Middle frontal gyrus (tissue), 1 donor: ENCODE measurements at regions not wholly inside any gene's neighbourhood (a gene's known extent, or its start where the extent isn't known, plus 50 kb on each side); places are given as distances from the start of the nearest gene placed in this dataset.

Experiments
- DNase-seq: peaks from one replicate; pipeline ENCODE4 v3.0.0-alpha.2; 2015; ENCODE audit warnings: low spot score; ENCODE audit errors: extremely low spot score

DNA sequence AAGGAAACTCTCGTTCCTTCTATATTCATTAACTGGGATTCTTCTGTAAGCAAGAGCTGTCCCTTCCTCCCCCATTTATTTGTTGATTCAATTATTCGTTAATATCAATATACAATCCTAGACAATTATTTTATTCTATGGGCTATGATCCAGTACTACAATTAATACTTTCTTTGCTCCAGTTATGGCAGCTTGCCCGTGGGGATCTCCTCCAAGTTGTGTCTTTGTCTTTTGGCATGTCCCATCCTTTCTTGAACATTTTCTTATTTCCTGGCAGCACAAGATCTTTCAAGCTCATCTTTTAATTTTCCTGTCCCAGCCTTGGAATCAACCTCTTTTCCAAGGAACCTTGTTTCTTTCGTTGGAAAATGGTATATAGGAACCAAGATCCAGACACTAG, 249.3 kb downstream of the GAS1 start:
- DNase-seq = no peak

DNA sequence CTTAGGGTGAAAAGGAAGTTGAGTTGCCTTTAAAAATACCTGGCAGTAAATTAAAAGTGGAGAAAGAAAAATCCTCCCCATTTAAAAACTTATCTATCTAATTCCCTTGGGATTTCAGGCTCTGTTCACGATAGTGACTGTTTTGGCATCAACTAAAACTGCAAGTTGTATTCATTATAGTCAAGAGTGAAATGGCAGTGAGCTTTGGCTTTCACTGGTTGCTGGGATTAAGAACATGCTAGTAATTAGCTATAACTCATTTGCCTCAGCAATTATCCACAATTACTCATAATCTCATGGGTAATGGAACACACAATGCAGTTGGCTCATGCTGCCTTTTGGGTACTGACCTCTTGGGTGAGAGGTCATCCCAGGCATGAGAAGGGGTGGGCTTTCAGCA, 250.1 kb downstream of the GAS1 start:
- DNase-seq = no peak

DNA sequence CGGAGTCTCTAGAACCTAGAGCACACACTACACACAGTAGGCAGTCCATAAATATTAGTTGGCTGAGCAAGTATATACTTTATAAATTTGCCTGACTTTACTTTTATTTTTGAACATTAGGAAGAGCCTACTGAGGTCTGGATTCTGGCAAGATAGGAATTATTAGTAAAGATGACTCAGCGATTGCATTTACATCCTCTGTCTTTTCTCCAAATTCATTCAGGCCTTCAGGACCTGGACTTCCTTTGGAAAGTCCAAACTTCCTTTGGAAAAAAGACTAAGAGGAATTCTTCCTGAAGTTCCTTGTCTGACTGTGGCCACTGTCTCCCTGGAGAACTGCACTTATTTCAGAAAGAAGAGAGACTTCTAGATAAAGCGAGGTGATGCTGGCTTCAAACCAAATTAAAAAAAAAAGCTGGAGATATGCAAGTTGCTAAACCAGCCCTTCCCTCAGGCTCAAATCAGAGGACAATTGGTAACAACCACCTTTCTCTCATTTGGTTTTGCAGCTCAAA, 251.3 kb downstream of the GAS1 start:
- no peak for DNase-seq

DNA sequence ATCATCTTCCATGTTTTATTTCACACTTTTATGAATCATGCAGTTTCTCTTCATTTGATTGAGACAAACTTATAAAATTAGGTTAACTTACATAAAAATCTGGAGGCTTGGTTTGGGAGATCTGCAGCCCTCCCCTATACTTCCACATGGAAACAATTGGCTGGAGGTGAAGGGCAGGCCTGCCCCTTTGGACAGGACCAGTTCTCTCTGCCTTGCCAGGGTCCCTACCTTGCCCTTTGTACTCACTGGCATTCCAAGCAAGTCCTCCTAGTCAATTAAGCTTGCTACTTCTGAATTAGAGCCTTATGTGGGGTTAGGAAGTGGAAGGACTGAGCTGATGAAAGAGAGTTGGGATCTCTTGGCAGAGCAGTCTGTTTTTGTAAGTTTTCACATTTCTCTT, 257.3 kb downstream of the GAS1 start:
- DNase-seq = no peak

DNA sequence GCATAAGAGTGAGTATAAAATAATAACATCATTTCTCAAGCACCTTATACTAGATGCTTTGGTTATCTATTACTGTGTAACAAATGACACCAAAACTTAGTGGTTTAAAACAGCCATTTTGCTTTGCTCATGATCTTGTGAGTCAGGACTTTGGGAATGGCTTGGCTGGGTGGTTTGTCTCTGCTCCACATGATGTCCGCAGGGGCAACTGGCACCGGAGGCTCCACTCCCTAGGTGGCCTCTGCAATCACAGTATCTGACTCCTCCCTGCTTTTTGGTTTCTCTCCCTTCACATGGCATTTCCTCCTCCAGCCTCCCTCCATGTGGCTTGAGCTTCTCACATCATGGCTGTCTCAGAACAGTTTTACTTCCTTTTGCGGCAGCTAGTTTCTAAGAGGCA, 259.5 kb downstream of the GAS1 start:
- DNase-seq = no peak

DNA sequence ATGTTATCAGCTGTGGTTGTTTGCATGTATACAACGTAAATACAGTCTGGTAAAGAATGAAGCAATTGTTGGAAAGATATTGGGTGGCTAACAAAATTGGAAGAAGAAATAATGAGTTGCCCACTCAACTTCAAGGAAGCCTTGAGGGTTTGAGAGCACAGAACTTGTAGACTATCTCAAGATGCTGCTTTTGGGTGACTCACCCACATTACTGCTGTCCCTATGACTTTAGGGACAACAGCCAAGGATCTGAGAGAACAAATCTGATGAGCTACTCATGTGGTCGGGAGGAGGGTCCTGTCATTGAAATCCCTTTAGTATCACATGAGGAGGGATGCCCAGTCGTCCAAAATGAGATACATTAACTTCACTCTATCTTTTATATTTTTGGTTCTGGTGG, 261.8 kb downstream of the GAS1 start:
- no peak for DNase-seq

DNA sequence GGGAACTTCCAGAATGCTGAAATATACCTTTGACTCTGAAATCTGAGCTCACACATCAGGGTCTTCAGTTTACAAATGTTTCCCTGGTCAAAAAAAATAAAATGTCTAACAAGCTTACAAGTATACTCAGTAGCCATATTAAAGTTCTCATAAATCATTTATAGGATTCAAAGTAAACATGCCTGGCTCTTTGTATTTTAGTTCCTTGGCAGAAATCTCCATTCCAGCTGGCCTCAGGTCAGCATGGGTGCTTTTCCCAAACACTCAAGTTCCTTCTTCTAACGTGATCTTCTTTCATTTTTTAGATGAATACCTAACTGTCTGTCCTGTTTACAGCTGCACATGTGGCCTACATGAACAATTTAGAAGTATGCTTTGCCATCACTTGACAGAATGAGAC, 263.2 kb downstream of the GAS1 start:
- no peak for DNase-seq

DNA sequence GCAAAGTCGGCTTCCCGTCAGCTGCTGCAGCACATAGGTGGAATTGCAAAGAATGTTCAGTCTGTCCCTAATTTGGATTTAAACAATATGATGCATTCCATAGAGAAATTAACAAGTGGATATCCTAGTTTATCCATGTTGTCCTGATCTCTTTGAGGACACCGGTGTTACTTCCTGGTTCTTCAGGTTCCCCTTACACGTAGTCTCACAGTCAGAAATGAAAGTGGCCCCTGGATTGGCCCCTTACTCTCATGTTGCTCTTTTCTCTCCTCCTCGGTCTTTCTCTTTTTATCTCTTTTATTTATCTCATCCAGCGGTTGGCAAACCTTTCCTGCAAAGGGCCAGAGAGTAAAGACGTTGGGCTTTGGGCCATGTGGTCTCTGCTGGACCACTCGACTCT, 265.1 kb downstream of the GAS1 start:
- DNase-seq = no peak

DNA sequence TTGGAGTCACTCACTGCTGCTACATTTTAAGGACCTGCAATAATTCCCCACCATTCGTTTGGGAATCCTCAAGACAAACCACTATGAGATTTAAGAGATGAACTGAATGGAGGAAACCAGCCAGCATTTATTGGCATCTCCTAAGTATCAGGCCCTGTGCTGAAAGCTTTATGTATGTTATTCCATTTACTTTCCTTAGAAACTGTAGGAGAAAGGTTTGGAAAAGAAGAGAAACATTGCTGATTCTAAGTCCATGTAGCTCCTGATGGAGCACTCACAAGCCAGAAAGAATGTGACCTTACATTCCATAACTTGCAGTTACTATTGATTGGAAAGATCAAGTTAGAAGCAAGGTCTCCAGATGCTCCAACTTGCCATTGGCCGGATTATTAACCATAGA, 267.4 kb downstream of the GAS1 start:
- no peak for DNase-seq

DNA sequence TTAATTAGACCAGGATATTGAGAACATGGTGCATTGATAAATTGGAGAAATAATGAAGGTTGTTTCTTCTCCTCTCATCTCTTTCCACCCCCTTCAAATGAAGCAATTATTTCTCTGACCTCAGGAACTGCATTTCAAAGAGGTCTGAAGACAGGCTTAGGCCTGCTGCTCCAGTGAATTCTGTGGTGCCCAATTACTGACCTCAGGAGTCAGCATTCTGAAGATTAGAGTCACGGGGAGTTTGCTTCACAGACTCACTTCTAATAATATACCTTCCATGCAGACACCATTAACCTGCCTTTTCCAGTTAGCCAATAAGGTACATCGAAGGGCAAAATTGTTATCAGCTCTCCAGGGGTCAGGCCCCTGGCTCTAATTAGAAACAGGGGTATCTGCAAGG, 270.9 kb downstream of the GAS1 start:
- no peak for DNase-seq

DNA sequence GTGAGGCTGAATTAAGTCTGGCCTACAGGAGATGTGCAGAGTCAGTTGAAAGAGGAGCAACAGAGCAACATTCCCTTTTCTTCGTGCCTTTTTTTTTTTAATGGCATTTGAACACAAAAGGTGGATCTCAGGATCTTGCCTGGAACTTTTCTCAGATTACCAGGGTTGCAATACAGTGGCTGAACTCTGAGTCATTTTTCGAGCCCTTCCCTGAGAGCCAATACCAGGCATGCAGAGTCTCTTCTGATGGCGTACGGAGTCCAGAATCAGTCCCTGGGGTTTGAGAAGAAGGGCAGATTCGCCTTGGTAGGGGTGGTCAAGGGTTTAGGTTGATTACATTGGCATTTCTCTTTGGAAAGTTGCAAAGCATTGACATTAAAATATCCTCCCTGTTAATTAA, 271.5 kb downstream of the GAS1 start:
- DNase-seq = no peak

DNA sequence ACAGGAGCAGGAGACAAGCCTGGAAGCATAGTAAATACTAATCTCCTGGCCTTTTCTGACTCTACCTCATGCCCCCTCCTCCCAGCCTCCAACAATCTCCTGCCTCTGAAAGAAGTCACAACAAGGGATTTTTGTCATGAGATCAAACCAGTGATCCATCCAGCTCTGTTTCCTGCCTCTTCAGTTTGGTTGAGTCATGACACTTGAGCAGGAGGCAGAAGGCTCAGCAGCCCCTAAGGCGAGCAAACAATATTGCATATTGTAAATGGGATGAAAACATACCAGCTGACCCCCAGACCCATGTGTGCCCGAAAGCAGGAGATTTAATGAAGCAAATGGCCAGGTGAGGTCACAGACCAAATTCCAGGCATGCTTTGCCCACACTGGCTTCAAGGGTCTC, 272.8 kb downstream of the GAS1 start:
- no peak for DNase-seq

DNA sequence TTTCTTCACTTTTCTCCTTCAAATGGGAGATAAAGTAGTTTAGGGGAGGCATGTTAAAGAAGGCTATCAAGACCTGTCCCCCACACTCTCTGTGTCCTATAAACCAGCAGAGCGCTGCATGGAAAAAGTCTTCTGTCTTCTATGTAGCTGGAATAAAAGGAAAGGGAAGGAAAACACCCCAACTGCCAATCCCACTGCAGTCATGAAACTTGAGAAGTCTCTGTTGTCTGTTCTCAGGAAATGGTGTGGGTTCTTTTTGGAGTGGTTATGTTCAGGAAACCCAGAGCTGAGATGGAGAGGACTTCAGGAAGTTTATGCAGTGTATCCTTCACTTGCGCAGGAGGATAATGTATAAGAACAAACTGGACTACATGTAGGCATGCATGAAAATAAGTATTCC, 274.3 kb downstream of the GAS1 start:
- DNase-seq = no peak

DNA sequence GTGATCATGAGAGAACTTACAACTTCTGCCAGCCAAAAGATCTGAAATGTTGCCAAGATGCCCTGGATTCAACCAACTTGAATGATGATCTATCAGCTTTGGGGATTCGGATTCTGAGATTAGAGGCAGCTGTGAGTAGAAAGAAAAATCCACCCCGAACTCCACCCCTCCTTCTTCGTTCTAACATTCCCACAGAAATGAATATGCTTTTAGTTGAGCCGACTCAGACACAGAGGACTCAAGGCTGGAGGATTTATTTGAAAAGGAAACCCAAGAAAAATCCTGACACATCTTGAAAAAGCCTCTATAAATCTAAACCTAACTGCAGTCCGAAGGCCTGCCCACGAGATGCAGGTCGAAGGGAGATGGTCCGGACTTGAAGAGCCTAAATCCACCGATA, 275.0 kb downstream of the GAS1 start:
- DNase-seq = no peak

DNA sequence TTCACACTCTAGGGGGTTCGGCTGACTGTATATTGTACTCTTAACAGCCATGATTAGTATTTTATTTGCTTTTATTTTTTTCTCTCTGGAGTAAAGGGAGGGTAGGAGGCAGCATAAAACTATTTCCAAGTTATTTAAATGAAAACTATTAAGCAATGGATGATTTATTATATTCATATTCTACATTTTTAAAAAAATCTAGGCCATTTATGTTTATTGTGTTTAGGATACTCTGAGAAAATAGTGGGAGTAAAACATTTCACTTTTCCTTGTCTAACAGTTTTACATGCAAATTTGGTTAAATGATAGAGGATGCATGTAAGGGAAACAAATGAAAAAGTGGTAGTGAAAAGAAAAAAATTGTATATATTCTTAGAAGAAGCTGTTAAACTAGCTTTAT, 276.3 kb downstream of the GAS1 start:
- no peak for DNase-seq

DNA sequence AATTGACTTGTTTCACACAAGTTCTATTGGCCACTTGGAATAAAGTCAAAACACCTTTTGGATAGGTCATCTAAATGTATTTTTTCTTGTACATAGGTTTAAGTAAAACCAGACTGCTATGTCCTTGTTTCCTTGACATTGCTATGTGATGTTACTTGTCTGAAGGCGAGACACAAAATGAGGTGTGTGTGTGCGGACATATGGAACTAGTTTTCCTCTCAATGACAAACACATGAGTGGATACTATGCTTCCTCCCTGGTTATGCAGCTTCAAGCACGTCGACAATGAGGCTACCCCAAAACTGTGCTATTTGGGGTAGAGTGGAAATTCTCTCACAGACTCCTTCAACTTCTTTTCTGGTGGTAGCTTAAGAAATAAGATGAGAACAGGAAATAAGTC, 276.8 kb downstream of the GAS1 start:
- DNase-seq = no peak

DNA sequence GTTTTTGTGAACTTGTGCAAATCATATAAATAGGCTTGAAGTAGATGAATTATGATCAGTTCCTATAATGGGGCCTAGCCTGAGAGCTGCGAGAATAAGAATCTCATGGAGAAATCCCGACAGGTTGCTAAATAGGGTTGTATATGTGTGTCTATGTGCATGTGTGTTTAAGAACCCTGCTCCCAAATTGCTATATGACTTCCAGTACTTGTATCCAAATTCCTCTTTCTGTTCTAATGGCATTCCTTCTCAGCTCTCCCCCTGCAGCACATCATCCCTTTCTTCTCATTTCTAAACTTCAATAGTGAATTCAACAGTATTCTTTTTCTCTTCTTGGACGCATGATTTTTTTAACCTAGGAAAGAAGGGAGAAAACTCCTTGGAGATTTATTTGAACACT, 277.2 kb downstream of the GAS1 start:
- DNase-seq = no peak

DNA sequence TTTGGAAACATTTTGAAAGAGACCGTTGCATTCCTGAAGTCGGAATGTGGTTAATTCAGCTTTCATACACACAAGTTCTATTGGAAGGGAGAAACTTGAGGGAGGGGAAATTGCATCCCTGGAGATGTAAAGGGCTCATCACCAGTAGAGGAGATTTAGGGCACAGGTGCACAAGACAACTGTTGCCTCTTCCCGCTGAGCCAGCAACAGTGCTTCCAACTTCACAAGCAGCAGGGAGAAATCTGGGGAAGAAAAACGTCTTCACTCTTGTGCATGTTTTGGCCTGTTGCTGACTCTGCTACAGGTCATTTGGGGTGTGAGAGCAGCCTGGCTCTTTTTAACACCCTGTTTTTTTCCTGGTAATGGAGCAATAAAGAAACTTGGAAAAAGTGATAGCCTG, 277.9 kb downstream of the GAS1 start:
- no peak for DNase-seq

DNA sequence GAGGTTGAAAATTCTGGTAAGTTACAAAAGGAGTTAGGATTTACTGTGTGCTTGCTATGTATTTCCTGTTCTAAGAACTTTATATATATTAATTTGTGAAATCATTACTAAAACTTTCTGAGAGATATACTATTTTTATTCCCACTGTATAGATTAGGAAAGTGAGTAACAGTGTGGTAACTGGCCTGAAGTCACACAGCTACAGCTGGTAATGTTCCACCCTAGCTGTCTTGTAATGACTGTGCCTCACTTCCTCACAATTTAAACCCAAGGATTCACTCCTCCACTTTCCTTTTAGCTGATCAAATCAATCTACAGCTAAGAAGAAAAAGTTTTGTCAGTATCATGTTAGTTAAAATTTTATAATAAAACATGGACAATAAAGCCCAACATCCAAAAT, 278.8 kb downstream of the GAS1 start:
- DNase-seq = no peak

DNA sequence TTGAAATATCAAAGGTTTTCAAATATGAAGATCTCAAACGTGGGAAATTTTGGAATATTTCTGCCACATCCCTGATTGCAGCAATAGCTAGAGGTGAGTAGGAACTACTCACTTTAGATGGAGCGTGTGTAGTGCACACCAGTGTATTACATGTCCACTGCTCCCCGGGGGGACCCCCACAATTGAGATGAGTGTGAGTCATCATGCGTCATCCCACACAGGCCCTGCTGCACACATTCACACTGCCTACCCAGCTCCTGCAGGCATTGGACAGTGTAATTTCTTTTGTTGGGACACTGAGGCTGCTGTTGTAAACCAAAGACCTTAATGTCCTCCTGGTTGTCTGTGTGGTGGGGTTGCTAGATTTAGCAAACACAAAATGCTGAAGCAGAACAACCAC, 280.0 kb downstream of the GAS1 start:
- no peak for DNase-seq

DNA sequence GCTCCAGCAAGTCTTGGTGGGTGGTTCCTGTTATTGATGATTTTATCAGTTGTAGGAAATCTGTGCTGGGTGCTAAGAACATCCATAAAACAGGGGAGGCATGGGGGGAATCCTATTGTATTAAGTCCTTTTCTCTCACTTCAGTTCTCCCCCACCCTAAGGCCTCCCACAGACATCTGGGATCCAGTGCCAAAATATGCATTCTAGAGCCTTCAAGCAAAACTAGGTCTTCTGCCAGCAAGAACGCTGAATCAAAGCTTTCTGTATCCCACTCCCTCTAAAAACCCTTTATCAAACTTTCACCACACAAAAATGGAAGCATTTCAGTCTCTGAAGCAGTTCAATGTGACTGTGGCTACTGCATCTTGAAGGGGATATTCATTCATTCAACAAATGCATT, 281.9 kb downstream of the GAS1 start:
- no peak for DNase-seq

DNA sequence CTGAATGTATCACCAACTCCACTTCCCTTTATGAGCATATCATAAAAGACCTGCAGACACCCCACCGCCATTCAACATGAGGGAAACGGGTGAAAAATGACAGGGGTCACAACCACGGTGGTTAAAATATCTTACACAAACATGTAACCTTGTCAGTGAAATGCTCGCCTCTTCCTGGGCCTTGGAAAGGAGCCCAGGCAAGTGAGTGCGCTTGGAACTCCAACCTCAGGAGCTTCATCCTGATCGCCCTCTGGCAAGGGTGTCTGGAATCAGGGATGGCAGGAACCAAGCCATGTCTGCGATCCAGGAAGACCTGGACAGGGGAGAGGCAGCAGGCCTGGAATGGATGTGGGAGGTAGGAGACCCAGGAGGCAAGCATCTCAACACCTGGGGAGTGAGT, 282.7 kb downstream of the GAS1 start:
- no peak for DNase-seq

DNA sequence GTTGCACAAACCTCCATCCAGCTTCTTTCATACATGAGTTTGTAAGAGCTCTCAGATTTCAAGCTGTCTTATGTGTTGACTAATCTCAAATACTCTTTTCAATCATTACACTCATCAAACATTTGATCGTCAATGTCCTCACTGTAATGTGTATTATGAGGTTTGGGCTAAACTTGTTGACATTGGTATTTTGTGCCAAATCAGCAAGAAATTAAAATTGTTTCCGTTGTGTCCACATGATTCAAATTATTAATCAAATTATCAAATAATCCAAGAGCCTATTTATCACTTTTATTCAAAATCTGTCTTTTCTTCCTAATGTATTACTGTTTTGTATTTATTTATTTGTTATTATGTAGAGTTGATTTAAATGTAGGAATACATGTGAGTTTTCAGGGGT, 283.4 kb downstream of the GAS1 start:
- no peak for DNase-seq

DNA sequence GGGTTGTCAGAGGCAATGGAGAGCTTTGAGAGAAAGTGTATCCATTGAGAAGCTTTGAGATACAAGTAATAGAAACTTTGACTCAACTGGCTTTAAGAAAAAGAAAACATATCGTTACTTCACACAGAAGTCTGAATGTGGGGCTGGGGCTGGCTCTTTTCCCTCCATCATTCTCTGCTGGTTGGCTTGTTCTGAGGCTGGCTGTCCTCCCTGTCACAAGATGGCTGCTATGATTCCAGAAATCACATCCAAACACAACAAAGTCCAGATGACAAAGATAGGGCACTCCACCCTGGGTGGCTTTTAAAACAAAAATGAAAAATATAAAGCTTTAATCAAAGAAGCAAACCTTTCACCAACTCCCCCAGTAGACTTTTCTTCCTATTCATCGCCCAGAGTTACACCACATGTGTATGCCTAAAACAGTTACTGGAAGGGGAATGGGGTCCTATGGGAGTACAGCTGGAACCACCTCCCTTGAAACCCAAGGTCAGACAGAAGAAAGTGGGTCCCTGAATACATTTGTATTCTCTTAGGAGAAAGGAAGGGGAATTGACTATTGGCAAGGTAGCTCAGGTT, 284.3 kb downstream of the GAS1 start:
- DNase-seq = no peak
